ENCODE measurements at regions not wholly inside any gene's neighbourhood (a gene's known extent, or its start where the extent isn't known, plus 50 kb on each side); places are given as distances from the start of the nearest gene placed in this dataset.
"Not testable (repeated sequence)": the region's sequence is repeated elsewhere in the genome, so short reads cannot be mapped to it uniquely, and the experiment has no call there.

GRCh38 chr5:104326966-104327365, 764.4 kb upstream of the NUDT12 start:
- no peak overlapping the region for H3K27ac ChIP-seq
- TF ChIP-seq CTCF (IDR thresholded peaks at IDR 0.05): no peak

GRCh38 chr5:104325356-104325755, 762.8 kb upstream of the NUDT12 start:
- H3K4me1 ChIP-seq: no peaks in the 10 kb centered on the region
- H3K9me3 ChIP-seq: no peaks in the 10 kb centered on the region
- DNase-seq (ENCODE audit: low spot score): no peak
- no peaks in the 10 kb centered on the region for H3K36me3 ChIP-seq
- H3K27me3 ChIP-seq: no peaks in the 10 kb centered on the region
- TF ChIP-seq CTCF (IDR thresholded peaks at IDR 0.05): no peak
- no peak overlapping the region for H3K4me3 ChIP-seq
- no peak overlapping the region for H3K27ac ChIP-seq

More at GRCh38 chr5:104326966-104327365, 764.4 kb upstream of the NUDT12 start:
- no peaks in the 10 kb centered on the region for H3K36me3 ChIP-seq
- DNase-seq (ENCODE audit: low spot score): no peak
- no peaks in the 10 kb centered on the region for H3K27me3 ChIP-seq
- H3K9me3 ChIP-seq: no peaks in the 10 kb centered on the region
- no peaks in the 10 kb centered on the region for H3K4me1 ChIP-seq
- no peak overlapping the region for H3K4me3 ChIP-seq

GRCh38 chr5:104316676-104317075, 754.1 kb upstream of the NUDT12 start:
- H3K27me3 ChIP-seq; H3K9me3 ChIP-seq; H3K4me1 ChIP-seq; DNase-seq (ENCODE audit: low spot score); H3K36me3 ChIP-seq; H3K4me3 ChIP-seq; H3K27ac ChIP-seq: not testable (repeated sequence)

GRCh38 chr5:104312481-104312880, 749.9 kb upstream of the NUDT12 start:
- no peaks in the 10 kb centered on the region for H3K9me3 ChIP-seq
- TF ChIP-seq CTCF (IDR thresholded peaks at IDR 0.05): no peak
- H3K4me3 ChIP-seq: no peak overlapping the region
- no peak overlapping the region for H3K27ac ChIP-seq
- no peaks in the 10 kb centered on the region for H3K4me1 ChIP-seq
- H3K36me3 ChIP-seq: no peaks in the 10 kb centered on the region
- no peaks in the 10 kb centered on the region for H3K27me3 ChIP-seq
- DNase-seq (ENCODE audit: low spot score): no peak

- no peaks in the 10 kb centered on the region for H3K27me3 ChIP-seq
- H3K4me1 ChIP-seq: no peaks in the 10 kb centered on the region
- H3K36me3 ChIP-seq: no peaks in the 10 kb centered on the region
- TF ChIP-seq CTCF (IDR thresholded peaks at IDR 0.05): no peak
- DNase-seq (ENCODE audit: low spot score): no peak
- H3K4me3 ChIP-seq: no peak overlapping the region
- no peaks in the 10 kb centered on the region for H3K9me3 ChIP-seq
- H3K27ac ChIP-seq: no peak overlapping the region
Measured at GRCh38 chr5:104305602-104306001, 743.0 kb upstream of the NUDT12 start.

GRCh38 chr5:104299998-104300706, 737.6 kb upstream of the NUDT12 start:
- H3K27me3 ChIP-seq: no peaks in the 10 kb centered on the region
- TF ChIP-seq CTCF (IDR thresholded peaks at IDR 0.05): no peak
- no peak overlapping the region for H3K27ac ChIP-seq
- no peaks in the 10 kb centered on the region for H3K4me1 ChIP-seq
- H3K9me3 ChIP-seq: no peaks in the 10 kb centered on the region
- no peak for DNase-seq (ENCODE audit: low spot score)
- H3K4me3 ChIP-seq: no peak overlapping the region
- H3K36me3 ChIP-seq: no peaks in the 10 kb centered on the region
